OCI-LY7 (cell line): ENCODE measurements at regions not wholly inside any gene's neighbourhood (a gene's known extent, or its start where the extent isn't known, plus 50 kb on each side); places are given as distances from the start of the nearest gene placed in this dataset.

Experiments used
- BruUV-seq: library from RNA; stranded (reverse); fragments of 400-500 nt; replicated peaks from 2 replicates; lab custom pipeline; 2021; lab: Mats Ljungman, UMichigan
- CTCF ChIA-PET: fragments of 300-600 bp; sonication (Branson Sonifier 250); formaldehyde crosslinking; loops from one replicate; lab custom pipeline; 2022; ENCODE audit warnings: antibody characterized with exemption; ENCODE audit not compliant: unreplicated experiment; lab: Charles Lee
- POLR2A ChIA-PET: fragments of 300-600 bp; sonication (Branson Sonifier 250); formaldehyde crosslinking; loops from one replicate; lab custom pipeline; 2022; ENCODE audit warnings: antibody characterized with exemption; lab: Charles Lee
- DNase-seq: peaks from one replicate; pipeline ENCODE4 v3.0.0-alpha.2; 2015; ENCODE audit warnings: low spot score
- H2AFZ ChIP-seq: fragments of 200-600 bp; sonication (generic), shearing (Covaris generic); 2 replicates; pipeline ENCODE4 v1.6.1; 2014; ENCODE audit warnings: mild to moderate bottlenecking, antibody characterized with exemption, low read length, moderate library complexity
- H3K27ac ChIP-seq: fragments of 200-600 bp; sonication (generic); 2 replicates; pipeline ENCODE4 v1.5.1; 2014; ENCODE audit warnings: mixed run types, low read depth, mild to moderate bottlenecking, moderate library complexity, low read length, inconsistent platforms; ENCODE audit not compliant: poor library complexity, severe bottlenecking
- H3K36me3 ChIP-seq: fragments of 200-600 bp; sonication (generic); 2 replicates; pipeline ENCODE4 v1.6.1; 2014; ENCODE audit warnings: mild to moderate bottlenecking, antibody characterized with exemption, low read length, moderate library complexity, mixed read lengths; ENCODE audit not compliant: insufficient read depth
- H3K4me1 ChIP-seq: fragments of 200-600 bp; sonication (generic); 2 replicates; pipeline ENCODE4 v1.5.1; 2014; ENCODE audit warnings: mild to moderate bottlenecking, low read length; ENCODE audit not compliant: insufficient read depth, poor library complexity, severe bottlenecking
- H3K4me2 ChIP-seq: fragments of 200-600 bp; sonication (generic); 2 replicates; pipeline ENCODE4 v1.6.1; 2014; ENCODE audit warnings: mild to moderate bottlenecking, low read length
- H3K4me3 ChIP-seq: fragments of 200-600 bp; sonication (generic); 2 replicates; pipeline ENCODE4 v1.5.1; 2014; ENCODE audit warnings: mild to moderate bottlenecking, low read depth, low read length; ENCODE audit not compliant: poor library complexity, severe bottlenecking
- H3K79me2 ChIP-seq: fragments of 200-600 bp; sonication (generic); 2 replicates; pipeline ENCODE4 v1.6.1; 2016; ENCODE audit warnings: low read depth, mild to moderate bottlenecking, low read length, moderate library complexity, mixed read lengths; ENCODE audit not compliant: insufficient read depth
- H3K9me2 ChIP-seq: fragments of 200-600 bp; sonication (generic); 2 replicates; pipeline ENCODE4 v1.6.1; 2016; ENCODE audit warnings: mild to moderate bottlenecking, low read length, mixed read lengths; ENCODE audit not compliant: insufficient read depth
- H3K9me3 ChIP-seq: fragments of 200-600 bp; sonication (generic); 2 replicates; pipeline ENCODE4 v1.6.1; 2014; ENCODE audit warnings: mild to moderate bottlenecking, mixed run types, low read length, mixed read lengths
- H4K20me1 ChIP-seq: fragments of 200-600 bp; sonication (generic); 2 replicates; pipeline ENCODE4 v1.6.1; 2014; ENCODE audit warnings: mild to moderate bottlenecking, antibody characterized with exemption, low read length, moderate library complexity, mixed read lengths; ENCODE audit not compliant: insufficient read depth
- CTCF ChIP-seq: fragments of 200-600 bp; sonication (generic); conservative IDR thresholded peaks from 2 replicates; pipeline ENCODE4 v1.5.1; 2014; ENCODE audit warnings: mild to moderate bottlenecking, antibody characterized with exemption, low read length, moderate library complexity, mixed read lengths
- EZH2phosphoT487 ChIP-seq: fragments of 200-600 bp; sonication (generic); IDR thresholded peaks from 2 replicates; pipeline ENCODE4 v1.6.1; 2018; ENCODE audit warnings: low read depth, borderline replicate concordance, mild to moderate bottlenecking, mixed run types, antibody characterized with exemption, low read length, moderate library complexity, mixed read lengths
- intact Hi-C: fragments of 100-400 bp; cut with micrococcal nuclease; formaldehyde crosslinking; loops from one replicate; pipeline ENCODE4 v1.10.0; 2022; ENCODE audit not compliant: unreplicated experiment

- Histone ChIP-seq H3K9me3 (no peaks in the 10 kb centered on the region), H3K4me2 (no peak overlapping the region), H4K20me1 (no peaks in the 10 kb centered on the region), H3K9me2 (no peaks in the 10 kb centered on the region), H3K27ac (no peak overlapping the region), H3K79me2 (no peaks in the 10 kb centered on the region), H3K4me3 (no peak overlapping the region), H3K36me3 (no peaks in the 10 kb centered on the region), H3K4me1 (no peaks in the 10 kb centered on the region), H2AFZ (no peak overlapping the region)
- ChIA-PET CTCF (no interaction called here), POLR2A (no interaction called here)
- no peak for DNase-seq
- intact Hi-C loops: no loop called here
- no TSS peak for BruUV-seq
- TF ChIP-seq CTCF: no peak
- no peak for TF ChIP-seq EZH2phosphoT487
Observed at GRCh38 chr10:128314686-128315085, 188.5 kb upstream of the MKI67 start.

DNA sequence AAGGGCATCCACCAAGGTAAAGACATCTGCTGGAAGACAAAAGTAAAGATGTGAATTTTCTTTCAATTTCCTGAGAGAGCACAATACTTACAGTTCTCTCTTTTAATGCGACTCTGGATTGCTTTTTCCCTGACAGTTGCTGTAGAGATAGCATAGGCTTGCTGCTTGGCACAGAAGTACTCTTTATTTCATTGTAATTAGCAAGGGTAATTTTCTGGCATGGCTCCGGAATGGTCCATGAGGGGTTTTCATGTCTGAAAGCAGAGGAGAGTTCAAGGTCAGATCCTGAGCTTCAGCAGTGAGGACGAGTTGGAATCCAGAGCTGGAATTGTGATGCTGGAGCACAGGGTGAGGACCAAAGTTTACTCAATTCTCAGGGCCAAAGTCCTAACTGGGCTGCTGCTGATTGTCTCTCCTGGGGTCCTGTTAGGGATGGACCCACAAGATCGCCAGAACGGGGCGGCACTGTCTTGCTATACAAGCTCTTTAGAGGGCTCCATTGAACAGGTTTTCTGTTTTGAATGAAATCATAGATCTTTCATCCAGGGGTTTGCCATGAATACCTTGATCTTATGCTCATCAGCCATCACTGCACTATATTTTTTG lies 190.0 kb upstream of the MKI67 start:
- H3K9me3 ChIP-seq: no peaks in the 10 kb centered on the region
- no peaks in the 10 kb centered on the region for H3K36me3 ChIP-seq
- no peak overlapping the region for H2AFZ ChIP-seq
- H3K27ac ChIP-seq: no peak overlapping the region
- H3K4me3 ChIP-seq: no peak overlapping the region
- TF ChIP-seq EZH2phosphoT487: no peak
- no peak for TF ChIP-seq CTCF
- no TSS peak for BruUV-seq
- H3K9me2 ChIP-seq: no peaks in the 10 kb centered on the region
- H3K4me1 ChIP-seq: no peaks in the 10 kb centered on the region
- ChIA-PET CTCF (no interaction called here), POLR2A (interaction anchor here (0.7 kb wide), 1 partner anchor 264 kb away, joined by 3 read pairs; no protein-coding TSS in a partner anchor)
- H3K4me2 ChIP-seq: no peak overlapping the region
- no peaks in the 10 kb centered on the region for H4K20me1 ChIP-seq
- H3K79me2 ChIP-seq: no peaks in the 10 kb centered on the region
- intact Hi-C loops: no loop called here
- no peak for DNase-seq

- DNase-seq: no peak
- Histone ChIP-seq H3K36me3 (no peaks in the 10 kb centered on the region), H3K9me3 (no peaks in the 10 kb centered on the region), H3K4me1 (no peaks in the 10 kb centered on the region), H2AFZ (no peak overlapping the region), H3K9me2 (no peaks in the 10 kb centered on the region), H3K79me2 (no peaks in the 10 kb centered on the region), H4K20me1 (no peaks in the 10 kb centered on the region), H3K4me3 (no peak overlapping the region), H3K4me2 (no peak overlapping the region), H3K27ac (no peak overlapping the region)
- POLR2A ChIA-PET: no interaction called here
- no TSS peak for BruUV-seq
- no peak for TF ChIP-seq EZH2phosphoT487
- CTCF ChIA-PET: no interaction called here
- intact Hi-C loops: no loop called here
Observed at GRCh38 chr10:128316925-128317324, 190.7 kb upstream of the MKI67 start.
